ENCODE measurements at regions not wholly inside any gene's neighbourhood (a gene's known extent, or its start where the extent isn't known, plus 50 kb on each side); places are given as distances from the start of the nearest gene placed in this dataset.

DNA sequence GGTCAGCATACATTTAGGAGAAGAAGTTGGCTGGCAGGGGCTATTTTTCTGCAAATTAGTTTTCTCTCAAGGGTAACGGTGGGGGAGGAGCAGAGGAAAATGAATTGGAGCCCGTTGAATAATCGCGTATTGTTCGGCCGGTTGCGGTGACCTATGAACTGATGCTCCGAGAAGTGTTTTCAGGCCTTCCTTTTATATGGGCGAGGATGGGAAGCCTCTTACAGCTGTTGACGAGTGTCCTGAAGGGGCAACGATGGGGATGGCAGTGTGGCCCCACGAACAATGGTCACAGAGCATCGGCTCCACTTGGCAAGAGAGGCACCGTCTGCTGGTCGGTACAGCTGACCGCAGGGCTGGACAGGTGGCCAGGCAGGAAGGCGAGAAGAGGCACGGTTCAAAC lies 400.7 kb downstream of the ZSWIM6 start:
- H3K36me3 ChIP-seq (ENCODE audit: insufficient read depth, low read length), result no peaks in the 10 kb centered on the region
- no peaks in the 10 kb centered on the region for H3K27me3 ChIP-seq (ENCODE audit: control insufficient read depth in 1 of 2, insufficient read depth in 2 of 2, low read length in 2 of 2)
- peaks cover 5% of the 10 kb centered on the region for H3K4me1 ChIP-seq (ENCODE audit: insufficient read depth, low read length)
- no peak overlapping the region for H3K27ac ChIP-seq (ENCODE audit: low read depth, low read length)
- peak overlapping the region in 1 of 2 donors; percentile 51 for H3K4me3 ChIP-seq (ENCODE audit: low read depth in 1 of 2, low read length in 2 of 2)
- no peaks in the 10 kb centered on the region for H3K9me3 ChIP-seq (ENCODE audit: low read length)
- no peak overlapping the region for H3K9ac ChIP-seq (ENCODE audit: low read length)

DNA sequence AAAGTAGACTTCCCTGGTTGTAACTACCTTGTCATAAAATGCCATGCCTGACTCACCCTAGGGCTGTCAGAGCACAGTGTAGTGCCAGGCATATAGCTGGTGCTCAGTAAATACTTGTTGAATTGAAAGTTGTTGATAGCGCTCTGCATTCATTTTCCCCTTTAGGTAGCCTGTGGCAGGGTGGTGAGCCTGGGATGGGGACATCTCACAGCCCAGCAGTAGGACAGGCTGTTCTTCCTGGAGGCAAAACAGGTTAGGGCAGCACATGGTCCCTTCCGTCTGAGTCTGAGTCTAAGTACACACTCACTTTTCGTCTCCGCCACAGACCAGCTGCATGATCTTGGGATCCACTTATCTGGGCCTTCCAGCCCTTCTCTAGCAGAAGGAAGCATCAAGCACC lies 401.9 kb downstream of the ZSWIM6 start:
- no peak overlapping the region for H3K4me3 ChIP-seq (ENCODE audit: low read depth in 1 of 2, low read length in 2 of 2)
- no peaks in the 10 kb centered on the region for H3K9me3 ChIP-seq (ENCODE audit: low read length)
- H3K9ac ChIP-seq (ENCODE audit: low read length), result no peak overlapping the region
- no peak overlapping the region for H3K27ac ChIP-seq (ENCODE audit: low read depth, low read length)
- H3K36me3 ChIP-seq (ENCODE audit: insufficient read depth, low read length), result no peaks in the 10 kb centered on the region
- no peaks in the 10 kb centered on the region for H3K27me3 ChIP-seq (ENCODE audit: control insufficient read depth in 1 of 2, insufficient read depth in 2 of 2, low read length in 2 of 2)
- H3K4me1 ChIP-seq (ENCODE audit: insufficient read depth, low read length), result peaks cover 5% of the 10 kb centered on the region

DNA sequence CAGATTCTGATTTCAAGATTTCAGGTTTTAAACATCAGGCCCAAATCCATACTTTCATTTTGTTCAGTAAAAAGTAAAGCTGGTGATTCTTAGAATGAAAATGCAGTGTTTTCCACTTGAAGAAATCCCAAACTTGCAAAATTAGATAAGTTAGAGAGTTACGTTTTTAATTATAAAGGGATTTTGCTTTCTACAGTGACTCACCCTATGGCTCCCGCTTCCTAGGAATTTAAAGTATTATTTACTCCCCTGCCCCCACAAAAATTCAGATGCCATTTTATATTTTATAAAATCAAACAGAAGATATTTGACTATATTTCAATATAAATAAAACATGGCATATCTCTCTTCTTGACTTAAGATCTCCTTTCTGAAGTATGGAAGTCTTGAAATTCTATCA lies 402.9 kb downstream of the ZSWIM6 start:
- Histone ChIP-seq H3K27ac (ENCODE audit: low read depth, low read length) (no peak overlapping the region), H3K9me3 (ENCODE audit: low read length) (no peaks in the 10 kb centered on the region), H3K4me1 (ENCODE audit: insufficient read depth, low read length) (peaks cover 5% of the 10 kb centered on the region), H3K9ac (ENCODE audit: low read length) (no peak overlapping the region), H3K36me3 (ENCODE audit: insufficient read depth, low read length) (no peaks in the 10 kb centered on the region), H3K4me3 (ENCODE audit: low read depth in 1 of 2, low read length in 2 of 2) (no peak overlapping the region), H3K27me3 (ENCODE audit: control insufficient read depth in 1 of 2, insufficient read depth in 2 of 2, low read length in 2 of 2) (no peaks in the 10 kb centered on the region)

DNA sequence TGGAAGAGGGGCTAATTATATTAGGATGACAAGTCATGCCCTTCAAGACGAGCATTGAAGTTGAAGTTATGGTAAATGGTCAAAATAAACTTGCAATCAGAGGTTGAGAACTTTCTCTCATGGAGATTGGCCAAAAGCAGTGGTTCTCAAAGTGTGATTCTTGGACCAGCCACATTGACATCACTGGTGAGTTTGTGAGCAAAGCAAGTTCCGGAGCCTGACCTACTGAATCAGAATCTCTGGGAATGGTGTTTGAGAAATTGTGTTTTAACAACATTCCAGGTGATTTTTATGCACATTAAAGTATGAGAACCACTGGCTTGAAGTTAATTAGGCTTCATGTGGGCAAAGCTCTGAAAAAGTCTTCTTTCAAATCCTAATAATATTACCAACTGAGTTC lies 403.5 kb downstream of the ZSWIM6 start:
- Histone ChIP-seq H3K36me3 (ENCODE audit: insufficient read depth, low read length) (no peaks in the 10 kb centered on the region), H3K27me3 (ENCODE audit: control insufficient read depth in 1 of 2, insufficient read depth in 2 of 2, low read length in 2 of 2) (no peaks in the 10 kb centered on the region), H3K9ac (ENCODE audit: low read length) (no peak overlapping the region), H3K4me1 (ENCODE audit: insufficient read depth, low read length) (peaks cover 5% of the 10 kb centered on the region), H3K9me3 (ENCODE audit: low read length) (no peaks in the 10 kb centered on the region), H3K4me3 (ENCODE audit: low read depth in 1 of 2, low read length in 2 of 2) (no peak overlapping the region), H3K27ac (ENCODE audit: low read depth, low read length) (no peak overlapping the region)

DNA sequence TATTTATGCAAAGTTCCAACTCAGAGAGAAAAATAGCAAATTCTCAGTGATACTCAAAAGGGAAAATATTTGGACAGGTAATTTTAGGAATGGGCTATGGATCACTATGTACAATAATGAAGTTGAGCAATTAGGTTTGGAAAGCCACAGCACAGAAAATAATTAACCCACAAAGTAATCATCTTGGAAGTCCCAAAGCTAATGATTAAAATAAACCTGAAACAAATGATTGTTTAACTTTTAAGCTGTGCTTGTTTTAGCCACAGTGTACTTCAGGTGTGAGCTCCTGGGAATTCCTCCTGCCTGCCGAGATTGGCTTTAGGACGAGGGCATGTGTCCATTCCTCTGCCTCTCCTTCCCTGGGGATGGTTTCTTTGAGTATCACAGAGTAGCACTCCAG lies 403.9 kb downstream of the ZSWIM6 start:
- H3K36me3 ChIP-seq (ENCODE audit: insufficient read depth, low read length), result no peaks in the 10 kb centered on the region
- peaks cover 5% of the 10 kb centered on the region for H3K4me1 ChIP-seq (ENCODE audit: insufficient read depth, low read length)
- H3K9ac ChIP-seq (ENCODE audit: low read length), result no peak overlapping the region
- H3K27ac ChIP-seq (ENCODE audit: low read depth, low read length), result no peak overlapping the region
- H3K4me3 ChIP-seq (ENCODE audit: low read depth in 1 of 2, low read length in 2 of 2), result no peak overlapping the region
- H3K9me3 ChIP-seq (ENCODE audit: low read length), result no peaks in the 10 kb centered on the region
- no peaks in the 10 kb centered on the region for H3K27me3 ChIP-seq (ENCODE audit: control insufficient read depth in 1 of 2, insufficient read depth in 2 of 2, low read length in 2 of 2)

DNA sequence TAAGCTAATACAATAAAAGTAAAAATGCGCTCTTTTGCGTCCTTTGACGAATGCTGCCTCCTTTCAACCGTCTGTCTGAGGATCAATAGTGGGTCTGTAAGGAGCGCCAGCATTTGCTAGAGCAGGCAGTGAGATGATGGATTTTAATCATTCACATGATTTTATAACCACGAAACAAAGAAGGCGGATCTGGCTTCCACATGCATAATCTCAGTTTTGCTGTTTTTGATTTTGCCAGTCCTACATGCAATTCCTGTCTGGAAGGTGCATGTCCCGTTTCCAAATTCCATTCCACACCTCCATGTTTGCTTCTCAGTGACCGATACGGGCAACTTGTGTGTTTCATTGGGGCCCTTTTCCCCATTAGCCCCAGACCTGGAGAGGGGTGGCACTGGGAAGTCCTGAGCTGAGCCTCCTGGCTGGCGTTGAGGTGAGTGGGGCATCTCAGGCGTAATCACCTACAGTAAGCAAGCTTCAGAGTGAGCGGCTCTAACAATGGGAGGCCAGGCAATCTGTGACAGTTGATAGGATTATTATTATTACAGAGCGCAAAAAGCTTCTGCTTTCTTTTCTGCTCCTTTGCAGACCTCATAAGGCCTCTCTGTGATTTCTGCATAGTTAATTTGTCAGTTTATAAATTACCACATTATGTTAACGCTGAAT lies 405.4 kb downstream of the ZSWIM6 start:
- Histone ChIP-seq H3K27ac (ENCODE audit: low read depth, low read length) (no peak overlapping the region), H3K9ac (ENCODE audit: low read length) (no peak overlapping the region), H3K9me3 (ENCODE audit: low read length) (no peaks in the 10 kb centered on the region), H3K27me3 (ENCODE audit: control insufficient read depth in 1 of 2, insufficient read depth in 2 of 2, low read length in 2 of 2) (no peaks in the 10 kb centered on the region), H3K4me3 (ENCODE audit: low read depth in 1 of 2, low read length in 2 of 2) (no peak overlapping the region), H3K36me3 (ENCODE audit: insufficient read depth, low read length) (no peaks in the 10 kb centered on the region), H3K4me1 (ENCODE audit: insufficient read depth, low read length) (no peaks in the 10 kb centered on the region)

DNA sequence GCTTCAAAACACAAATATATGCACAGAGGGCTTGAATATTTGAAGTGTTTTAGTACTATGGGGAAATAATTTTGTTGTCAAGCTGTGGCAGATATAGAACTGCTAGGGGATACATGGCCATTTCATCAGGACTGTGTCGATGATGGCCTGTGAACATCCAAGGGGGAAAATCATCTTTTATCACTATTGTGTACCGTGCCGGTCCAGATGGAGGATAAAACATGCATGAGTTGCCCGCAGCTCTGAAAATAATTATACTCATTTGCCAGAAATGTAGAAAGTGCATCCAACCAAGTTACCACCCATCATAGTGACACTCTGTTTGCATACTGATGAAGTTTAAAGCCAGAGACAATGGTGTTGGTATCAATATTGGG lies 405.9 kb downstream of the ZSWIM6 start:
- Histone ChIP-seq H3K36me3 (ENCODE audit: insufficient read depth, low read length) (no peaks in the 10 kb centered on the region), H3K4me3 (ENCODE audit: low read depth in 1 of 2, low read length in 2 of 2) (no peak overlapping the region), H3K9ac (ENCODE audit: low read length) (no peak overlapping the region), H3K27ac (ENCODE audit: low read depth, low read length) (no peak overlapping the region), H3K9me3 (ENCODE audit: low read length) (no peaks in the 10 kb centered on the region), H3K4me1 (ENCODE audit: insufficient read depth, low read length) (no peaks in the 10 kb centered on the region), H3K27me3 (ENCODE audit: control insufficient read depth in 1 of 2, insufficient read depth in 2 of 2, low read length in 2 of 2) (no peaks in the 10 kb centered on the region)

DNA sequence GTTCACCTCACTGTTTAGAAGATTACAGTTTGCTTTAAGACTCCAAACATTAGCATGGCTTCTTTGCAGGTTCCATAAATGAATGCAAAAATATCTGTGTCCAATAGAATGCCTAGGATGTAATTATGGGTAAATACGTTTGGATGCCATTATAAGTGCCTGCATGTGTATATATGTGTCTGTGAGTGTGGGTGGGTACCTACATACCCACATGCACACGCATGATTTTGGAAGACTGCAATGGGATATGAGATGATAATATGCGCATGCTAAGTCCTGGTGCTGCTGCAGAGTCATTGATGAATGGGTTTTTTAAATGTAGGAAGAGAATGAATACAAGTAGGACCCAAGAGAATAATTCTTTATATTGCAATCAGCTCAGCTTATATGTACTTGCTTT lies 406.4 kb downstream of the ZSWIM6 start:
- no peaks in the 10 kb centered on the region for H3K36me3 ChIP-seq (ENCODE audit: insufficient read depth, low read length)
- H3K27me3 ChIP-seq (ENCODE audit: control insufficient read depth in 1 of 2, insufficient read depth in 2 of 2, low read length in 2 of 2), result no peaks in the 10 kb centered on the region
- no peak overlapping the region for H3K27ac ChIP-seq (ENCODE audit: low read depth, low read length)
- no peaks in the 10 kb centered on the region for H3K4me1 ChIP-seq (ENCODE audit: insufficient read depth, low read length)
- H3K4me3 ChIP-seq (ENCODE audit: low read depth in 1 of 2, low read length in 2 of 2), result no peak overlapping the region
- H3K9me3 ChIP-seq (ENCODE audit: low read length), result no peaks in the 10 kb centered on the region
- H3K9ac ChIP-seq (ENCODE audit: low read length), result no peak overlapping the region

DNA sequence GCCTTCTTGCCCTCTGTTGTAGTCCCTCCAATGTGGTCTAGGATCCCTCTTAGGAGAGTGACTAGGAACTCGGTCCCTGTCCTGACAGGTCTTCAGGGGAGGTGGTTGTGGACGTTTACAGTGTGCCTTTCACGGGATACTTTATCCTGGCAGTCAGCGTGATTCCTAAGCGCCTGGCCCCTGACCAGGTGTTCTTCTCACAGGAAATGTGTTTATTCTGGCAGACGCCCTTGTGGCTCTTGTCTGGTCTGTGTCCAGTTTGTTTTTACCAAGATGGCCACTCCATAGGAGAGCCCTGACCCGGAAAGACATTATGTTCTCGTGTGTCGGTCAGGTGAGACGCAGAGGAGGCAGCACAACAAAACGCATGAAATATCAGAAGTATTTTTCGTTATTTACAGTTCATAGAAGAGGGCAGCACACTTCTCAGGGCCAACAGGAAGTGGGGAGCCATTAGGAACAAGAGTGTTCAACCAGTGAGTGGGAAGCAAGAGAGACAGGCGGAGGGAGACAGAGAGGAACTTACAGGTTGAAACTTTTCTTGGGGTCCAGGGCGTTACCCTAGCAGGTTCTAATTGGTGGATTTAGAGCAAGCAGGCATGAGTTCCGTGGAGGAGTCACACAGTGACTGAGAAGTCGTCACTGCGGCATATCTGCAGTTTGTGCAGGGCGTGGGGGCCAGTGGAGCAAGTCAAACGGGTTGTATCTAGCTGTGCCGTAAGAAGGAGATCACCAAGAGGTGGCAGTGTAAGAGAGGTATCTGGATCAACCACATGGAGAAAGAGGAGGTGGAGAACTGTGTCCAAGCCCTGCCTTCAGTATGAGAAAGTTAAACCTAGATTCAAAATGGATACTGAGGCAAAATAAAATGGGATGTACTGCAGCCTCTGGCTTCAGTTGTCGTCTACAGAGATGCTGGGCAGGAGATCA lies 412.9 kb downstream of the ZSWIM6 start:
- H3K9ac ChIP-seq (ENCODE audit: low read length), result no peak overlapping the region
- no peak overlapping the region for H3K27ac ChIP-seq (ENCODE audit: low read depth, low read length)
- no peak overlapping the region for H3K4me3 ChIP-seq (ENCODE audit: low read depth in 1 of 2, low read length in 2 of 2)

DNA sequence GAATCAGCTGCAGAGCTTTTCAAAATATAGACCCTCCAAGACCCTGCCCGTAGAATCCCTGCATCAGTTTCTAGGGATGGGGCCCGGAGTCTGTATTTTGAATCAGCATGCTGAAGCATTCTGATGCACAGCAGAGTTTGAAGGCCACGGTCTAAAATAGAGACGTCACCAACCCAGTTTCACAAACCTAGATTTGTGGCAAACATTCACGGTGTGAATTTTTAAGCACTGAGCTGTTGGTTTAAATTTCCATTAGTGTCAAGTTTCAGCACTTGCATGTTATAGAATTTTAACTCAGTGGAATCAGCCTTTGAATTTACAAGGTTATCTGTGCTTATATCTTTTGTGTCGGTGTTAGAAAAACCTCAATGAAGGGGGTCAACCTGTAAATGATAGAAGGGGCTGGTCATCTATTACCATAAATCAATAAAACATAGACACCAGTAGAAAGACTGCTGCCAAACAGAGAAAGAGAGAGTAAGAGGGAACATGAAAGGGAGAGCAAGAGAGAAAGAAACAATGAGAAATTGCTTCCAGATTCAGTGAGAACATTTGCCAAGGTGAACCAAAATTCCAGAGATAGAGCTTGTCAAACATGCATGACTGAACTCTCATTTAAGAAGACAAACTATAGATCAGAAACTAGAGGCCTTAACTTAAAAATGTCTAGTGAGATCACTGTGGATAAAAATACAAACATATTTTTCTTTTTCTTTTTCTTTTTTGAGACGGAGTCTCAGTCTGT lies 414.9 kb downstream of the ZSWIM6 start:
- Histone ChIP-seq H3K27ac (ENCODE audit: low read depth, low read length) (no peak overlapping the region), H3K4me3 (ENCODE audit: low read depth in 1 of 2, low read length in 2 of 2) (no peak overlapping the region), H3K36me3 (ENCODE audit: insufficient read depth, low read length) (no peaks in the 10 kb centered on the region), H3K4me1 (ENCODE audit: insufficient read depth, low read length) (no peaks in the 10 kb centered on the region), H3K9ac (ENCODE audit: low read length) (no peak overlapping the region), H3K27me3 (ENCODE audit: control insufficient read depth in 1 of 2, insufficient read depth in 2 of 2, low read length in 2 of 2) (no peaks in the 10 kb centered on the region), H3K9me3 (ENCODE audit: low read length) (no peaks in the 10 kb centered on the region)

More for the DNA sequence above, 412.9 kb downstream of the ZSWIM6 start:
- Histone ChIP-seq H3K4me1 (ENCODE audit: insufficient read depth, low read length) (no peaks in the 10 kb centered on the region), H3K27me3 (ENCODE audit: control insufficient read depth in 1 of 2, insufficient read depth in 2 of 2, low read length in 2 of 2) (no peaks in the 10 kb centered on the region), H3K36me3 (ENCODE audit: insufficient read depth, low read length) (no peaks in the 10 kb centered on the region), H3K9me3 (ENCODE audit: low read length) (no peaks in the 10 kb centered on the region)

DNA sequence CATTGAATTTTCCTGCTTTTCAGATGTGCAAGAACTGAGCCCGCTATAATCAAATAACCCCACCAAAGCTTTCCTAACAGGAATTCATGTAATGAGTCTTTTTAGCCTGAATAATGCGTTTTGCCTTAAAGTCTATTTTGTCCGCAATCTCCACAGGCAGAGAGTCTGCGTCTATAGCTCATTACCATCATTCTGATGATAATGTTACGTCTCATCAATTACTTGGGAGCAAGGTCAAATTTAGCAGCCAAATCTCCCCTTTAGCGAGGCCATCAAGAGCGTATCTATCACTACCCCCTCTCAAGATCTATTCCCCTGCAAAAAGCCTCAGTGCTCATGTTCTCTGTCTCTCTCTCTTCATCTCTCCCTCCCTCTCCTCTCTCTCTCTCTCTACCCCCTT lies 416.1 kb downstream of the ZSWIM6 start:
- H3K4me1 ChIP-seq (ENCODE audit: insufficient read depth, low read length), result no peaks in the 10 kb centered on the region
- H3K4me3 ChIP-seq (ENCODE audit: low read depth in 1 of 2, low read length in 2 of 2), result no peak overlapping the region
- H3K9me3 ChIP-seq (ENCODE audit: low read length), result no peaks in the 10 kb centered on the region
- H3K27me3 ChIP-seq (ENCODE audit: control insufficient read depth in 1 of 2, insufficient read depth in 2 of 2, low read length in 2 of 2), result no peaks in the 10 kb centered on the region
- no peak overlapping the region for H3K9ac ChIP-seq (ENCODE audit: low read length)
- no peaks in the 10 kb centered on the region for H3K36me3 ChIP-seq (ENCODE audit: insufficient read depth, low read length)
- H3K27ac ChIP-seq (ENCODE audit: low read depth, low read length), result no peak overlapping the region

All from muscle layer of colon (tissue), 2 donors.